ENCODE measurements at regions not wholly inside any gene's neighbourhood (a gene's known extent, or its start where the extent isn't known, plus 50 kb on each side); places are given as distances from the start of the nearest gene placed in this dataset.

GRCh38 chr7:34603711-34604444 is 54.1 kb upstream of the NPSR1 start:
- no peak for DNase-seq (ENCODE audit: low read depth)
